Transverse colon (tissue), 4 donors: ENCODE measurements at regions not wholly inside any gene's neighbourhood (a gene's known extent, or its start where the extent isn't known, plus 50 kb on each side); places are given as distances from the start of the nearest gene placed in this dataset.

Experiments used
- CTCF ChIP-seq, 5 experiments: fragments of 200-600 bp in 3 of 5; fragments of 450-650 bp in 2 of 5; sonication (generic) in 3 of 5; IDR thresholded peaks; 1 replicate in 2 of 5; 2 replicates in 3 of 5; pipeline ENCODE4 v1.5.1; 2016 to 2017; ENCODE audit warnings: antibody characterized with exemption in 5 of 5, inconsistent platforms in 3 of 5, mild to moderate bottlenecking in 2 of 5, moderate library complexity in 1 of 5
- POLR2A ChIP-seq: fragments of 450-650 bp; IDR thresholded peaks from one replicate; pipeline ENCODE4 v1.6.1; 2016; ENCODE audit warnings: antibody characterized with exemption, mild to moderate bottlenecking, moderate library complexity
- POLR2AphosphoS5 ChIP-seq, 3 donors: sonication (generic); formaldehyde crosslinking; IDR thresholded peaks; one replicate each; pipeline ENCODE4 v1.6.1; 2016; ENCODE audit warnings: antibody characterized with exemption in 3 of 3

- TF ChIP-seq CTCF (IDR thresholded peaks at IDR 0.05) = no peak
- TF ChIP-seq POLR2A = no peak
- no peak for TF ChIP-seq POLR2AphosphoS5 (IDR thresholded peaks at IDR 0.05)
These were observed 50.4 kb upstream of the BZW1 start for GRCh38 chr2:200761266-200761665.
